Epithelial cell of esophagus (primary cell): ENCODE measurements at regions not wholly inside any gene's neighbourhood (a gene's known extent, or its start where the extent isn't known, plus 50 kb on each side); places are given as distances from the start of the nearest gene placed in this dataset.

Experiments
- DNase-seq: peaks from one replicate; pipeline ENCODE4 v3.0.0; 2010; ENCODE audit warnings: low read depth
- H3K4me3 ChIP-seq: 2 replicates; pipeline ENCODE4 v1.5.1; 2011; ENCODE audit warnings: mild to moderate bottlenecking, low read length, control low read depth
- TF ChIP-seq, protein P1 (sequence below): IDR thresholded peaks from 2 replicates; pipeline ENCODE4 v1.5.1; 2011; ENCODE audit warnings: low read depth, mild to moderate bottlenecking, low read length, control low read depth, inconsistent platforms; ENCODE audit not compliant: insufficient read depth; ENCODE audit errors: missing control alignments

DNA sequence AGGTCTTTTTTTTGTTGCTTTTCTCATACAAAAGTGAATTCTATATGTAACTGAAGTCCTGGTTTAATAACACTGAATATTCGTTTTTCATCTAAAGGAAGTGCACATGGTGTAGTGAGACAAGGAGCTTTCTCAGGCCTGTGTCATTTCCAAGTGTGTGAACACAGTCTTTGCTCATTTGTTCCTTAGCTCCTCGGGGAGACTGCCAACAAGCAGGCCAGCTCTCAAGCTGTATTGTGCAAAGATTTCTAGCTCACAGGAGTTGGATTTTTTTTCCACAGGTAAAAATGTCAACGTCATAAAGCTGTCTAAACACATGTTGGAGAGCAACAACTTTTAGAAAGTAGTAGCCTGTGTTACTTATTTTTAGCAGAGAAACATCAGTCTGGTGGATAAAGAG, 87.8 kb upstream of the S1PR1 start:
- peak; percentile 25 for DNase-seq
- H3K4me3 ChIP-seq = no peak overlapping the region
- TF ChIP-seq, protein P1, sequence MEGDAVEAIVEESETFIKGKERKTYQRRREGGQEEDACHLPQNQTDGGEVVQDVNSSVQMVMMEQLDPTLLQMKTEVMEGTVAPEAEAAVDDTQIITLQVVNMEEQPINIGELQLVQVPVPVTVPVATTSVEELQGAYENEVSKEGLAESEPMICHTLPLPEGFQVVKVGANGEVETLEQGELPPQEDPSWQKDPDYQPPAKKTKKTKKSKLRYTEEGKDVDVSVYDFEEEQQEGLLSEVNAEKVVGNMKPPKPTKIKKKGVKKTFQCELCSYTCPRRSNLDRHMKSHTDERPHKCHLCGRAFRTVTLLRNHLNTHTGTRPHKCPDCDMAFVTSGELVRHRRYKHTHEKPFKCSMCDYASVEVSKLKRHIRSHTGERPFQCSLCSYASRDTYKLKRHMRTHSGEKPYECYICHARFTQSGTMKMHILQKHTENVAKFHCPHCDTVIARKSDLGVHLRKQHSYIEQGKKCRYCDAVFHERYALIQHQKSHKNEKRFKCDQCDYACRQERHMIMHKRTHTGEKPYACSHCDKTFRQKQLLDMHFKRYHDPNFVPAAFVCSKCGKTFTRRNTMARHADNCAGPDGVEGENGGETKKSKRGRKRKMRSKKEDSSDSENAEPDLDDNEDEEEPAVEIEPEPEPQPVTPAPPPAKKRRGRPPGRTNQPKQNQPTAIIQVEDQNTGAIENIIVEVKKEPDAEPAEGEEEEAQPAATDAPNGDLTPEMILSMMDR = no peak

DNA sequence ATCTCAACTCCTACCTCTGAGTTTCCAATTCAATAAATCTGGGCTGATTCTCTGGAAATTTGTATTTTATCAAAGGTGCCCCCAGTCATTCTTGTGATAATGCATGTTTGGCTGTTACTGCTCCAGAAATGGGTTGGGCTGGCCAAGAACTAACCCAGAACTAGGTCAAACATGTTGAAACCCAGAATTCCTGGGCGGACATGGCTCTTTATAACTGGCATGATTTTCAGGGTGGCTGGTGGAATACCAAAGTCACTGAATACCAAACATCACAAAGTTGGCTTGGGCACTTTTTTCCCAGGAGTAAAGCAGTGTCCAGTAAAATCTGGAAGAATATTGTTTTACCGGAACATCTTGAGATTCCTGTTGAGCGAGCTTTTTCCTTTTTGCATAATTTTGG, 89.4 kb upstream of the S1PR1 start:
- TF ChIP-seq, protein P1 = no peak
- H3K4me3 ChIP-seq = no peak overlapping the region
- DNase-seq = no peak

DNA sequence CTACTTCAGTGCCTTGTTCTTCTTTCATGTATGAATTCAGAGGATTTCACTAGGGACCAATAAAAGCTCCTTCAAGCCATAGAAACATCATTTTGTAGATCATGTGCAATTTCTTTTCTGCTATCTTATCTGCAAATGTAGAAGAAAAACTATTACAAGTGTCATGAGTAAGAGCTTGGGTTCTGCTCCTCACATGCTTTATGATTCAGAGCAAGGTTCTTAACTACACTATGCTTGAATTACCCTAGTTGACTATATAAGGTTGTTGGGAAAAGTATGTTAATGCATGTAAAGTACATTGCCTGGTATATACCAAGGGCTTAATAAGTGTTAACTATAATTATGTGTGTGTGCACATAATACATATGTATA, 91.4 kb upstream of the S1PR1 start:
- no peak overlapping the region for H3K4me3 ChIP-seq
- no peak for DNase-seq
- TF ChIP-seq, protein P1 = no peak

DNA sequence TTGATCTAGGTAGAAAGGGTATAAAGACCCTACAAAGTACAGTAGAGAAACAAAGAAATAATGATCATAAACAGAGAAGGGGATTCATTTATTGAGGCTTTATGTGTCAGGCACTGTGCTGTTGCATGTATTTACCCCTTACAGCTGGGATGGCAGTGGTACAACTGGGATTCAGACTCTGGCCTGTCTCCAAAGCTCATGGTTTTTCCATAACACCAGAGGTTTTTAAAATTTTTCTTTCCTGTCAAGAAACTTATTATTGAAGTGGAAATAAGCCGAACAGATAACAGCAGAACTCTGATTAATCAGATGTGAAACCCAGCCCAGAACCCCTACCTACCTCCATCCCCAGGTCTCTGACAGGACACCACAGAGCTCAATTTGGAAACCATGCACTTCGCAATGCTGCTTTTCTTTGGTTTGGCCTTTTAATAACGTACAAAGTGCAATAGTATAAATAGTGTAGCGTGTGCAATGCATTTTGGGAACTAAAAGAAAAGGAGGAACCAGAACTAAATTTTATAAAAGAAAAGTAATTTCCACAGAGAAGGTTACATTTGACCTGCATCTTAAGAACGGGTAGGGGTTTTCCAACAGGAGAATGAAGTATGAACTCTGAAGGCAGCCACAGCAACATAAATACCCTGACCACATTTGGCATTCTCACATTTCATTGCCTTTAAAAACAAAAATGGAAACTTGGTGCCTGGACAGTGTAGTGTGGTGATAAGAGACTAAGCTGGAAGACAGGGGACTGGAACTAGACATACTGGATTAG, 92.0 kb upstream of the S1PR1 start:
- TF ChIP-seq, protein P1 = no peak
- no peak overlapping the region for H3K4me3 ChIP-seq
- DNase-seq = no peak

DNA sequence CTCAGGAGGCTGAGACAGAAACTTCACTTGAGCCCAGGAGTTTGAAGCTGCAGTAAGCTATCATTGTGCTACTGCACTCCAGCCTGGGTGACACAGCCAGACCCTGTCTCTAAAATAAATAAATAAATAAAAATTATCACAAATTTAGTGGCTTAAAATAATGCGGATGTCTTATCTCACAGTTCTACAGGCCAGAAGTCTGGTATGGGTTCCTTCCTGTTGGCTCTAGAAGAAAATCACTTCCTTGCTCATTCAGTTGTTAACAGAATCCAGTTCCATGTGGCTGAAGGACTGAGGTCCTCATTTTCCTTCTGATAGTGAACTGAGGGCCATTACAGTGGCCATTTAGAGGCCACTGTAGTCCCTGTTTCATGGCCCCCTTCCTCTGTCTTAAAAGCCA, 94.6 kb upstream of the S1PR1 start:
- DNase-seq = no peak
- no peak overlapping the region for H3K4me3 ChIP-seq
- TF ChIP-seq, protein P1 = no peak

DNA sequence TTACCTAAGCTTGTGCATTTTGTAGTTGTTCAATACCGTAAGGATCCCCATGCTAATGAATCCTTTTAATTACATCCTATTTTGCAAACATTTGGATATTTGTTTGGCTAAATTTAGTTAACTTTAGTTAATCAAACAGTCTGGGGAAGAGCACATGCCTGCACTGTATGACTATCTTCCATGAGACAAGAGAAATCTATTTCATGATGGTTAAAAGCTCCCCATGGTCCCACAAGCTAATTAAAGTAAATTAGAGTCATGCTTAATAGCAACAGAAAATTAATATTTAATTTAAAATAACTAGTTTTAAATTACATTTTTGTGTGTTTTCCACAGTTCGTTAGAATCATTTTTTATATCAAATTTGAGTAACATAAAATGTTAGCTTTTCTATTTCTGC, 95.4 kb upstream of the S1PR1 start:
- TF ChIP-seq, protein P1 = no peak
- DNase-seq = no peak

More for the DNA sequence above, 95.4 kb upstream of the S1PR1 start:
- H3K4me3 ChIP-seq = no peak overlapping the region
